SIG-M5 (cell line): ENCODE measurements at regions not wholly inside any gene's neighbourhood (a gene's known extent, or its start where the extent isn't known, plus 50 kb on each side); places are given as distances from the start of the nearest gene placed in this dataset.

ENCODE experiments used
- DNase-seq: peaks from one replicate; lab custom pipeline; 2025; lab: John Stamatoyannopoulos, UW

GRCh38 chr3:105210141-105210540, 156.6 kb upstream of the ALCAM start:
- DNase-seq: no peak

GRCh38 chr3:105214590-105214989, 152.1 kb upstream of the ALCAM start:
- no peak for DNase-seq

- DNase-seq: no peak
Observed at GRCh38 chr3:105222568-105223093, 144.1 kb upstream of the ALCAM start.

GRCh38 chr3:105223815-105224214, 142.9 kb upstream of the ALCAM start:
- DNase-seq: no peak

GRCh38 chr3:105228696-105229095, 138.0 kb upstream of the ALCAM start:
- no peak for DNase-seq

- no peak for DNase-seq
Observed at GRCh38 chr3:105232553-105232952, 134.2 kb upstream of the ALCAM start.

GRCh38 chr3:105233010-105233409, 133.7 kb upstream of the ALCAM start:
- DNase-seq: no peak

GRCh38 chr3:105235221-105235620, 131.5 kb upstream of the ALCAM start:
- DNase-seq: no peak

GRCh38 chr3:105235785-105236184, 130.9 kb upstream of the ALCAM start:
- no peak for DNase-seq

GRCh38 chr3:105238367-105238766, 128.3 kb upstream of the ALCAM start:
- no peak for DNase-seq

GRCh38 chr3:105243076-105243475, 123.6 kb upstream of the ALCAM start:
- DNase-seq: no peak

- DNase-seq: no peak
Observed at GRCh38 chr3:105246536-105246935, 120.2 kb upstream of the ALCAM start.

- DNase-seq: no peak
Observed at GRCh38 chr3:105253225-105253624, 113.5 kb upstream of the ALCAM start.

GRCh38 chr3:105254154-105254553, 112.6 kb upstream of the ALCAM start:
- DNase-seq: no peak

- DNase-seq: no peak
Observed at GRCh38 chr3:105255350-105255749, 111.4 kb upstream of the ALCAM start.

- DNase-seq: no peak
Observed at GRCh38 chr3:105259496-105259895, 107.2 kb upstream of the ALCAM start.

- no peak for DNase-seq
Observed at GRCh38 chr3:105260385-105260784, 106.3 kb upstream of the ALCAM start.

- no peak for DNase-seq
Observed at GRCh38 chr3:105274536-105274935, 92.2 kb upstream of the ALCAM start.

- DNase-seq: no peak
Observed at GRCh38 chr3:105274958-105275357, 91.8 kb upstream of the ALCAM start.

GRCh38 chr3:105277656-105278055, 89.1 kb upstream of the ALCAM start:
- no peak for DNase-seq

- no peak for DNase-seq
Observed at GRCh38 chr3:105278688-105279087, 88.0 kb upstream of the ALCAM start.

- DNase-seq: no peak
Observed at GRCh38 chr3:105281989-105282388, 84.7 kb upstream of the ALCAM start.

- DNase-seq: no peak
Observed at GRCh38 chr3:105284876-105285275, 81.8 kb upstream of the ALCAM start.

GRCh38 chr3:105285653-105286241, 81.0 kb upstream of the ALCAM start:
- DNase-seq: no peak
